OCI-LY7 (cell line): ENCODE measurements at regions not wholly inside any gene's neighbourhood (a gene's known extent, or its start where the extent isn't known, plus 50 kb on each side); places are given as distances from the start of the nearest gene placed in this dataset.

Experiments
- BruUV-seq: library from RNA; stranded (reverse); fragments of 400-500 nt; replicated peaks from 2 replicates; lab custom pipeline; 2021; lab: Mats Ljungman, UMichigan
- CTCF ChIA-PET: fragments of 300-600 bp; sonication (Branson Sonifier 250); formaldehyde crosslinking; loops from one replicate; lab custom pipeline; 2022; ENCODE audit warnings: antibody characterized with exemption; ENCODE audit not compliant: unreplicated experiment; lab: Charles Lee
- POLR2A ChIA-PET: fragments of 300-600 bp; sonication (Branson Sonifier 250); formaldehyde crosslinking; loops from one replicate; lab custom pipeline; 2022; ENCODE audit warnings: antibody characterized with exemption; lab: Charles Lee
- DNase-seq: peaks from one replicate; pipeline ENCODE4 v3.0.0-alpha.2; 2015; ENCODE audit warnings: low spot score
- H2AFZ ChIP-seq: fragments of 200-600 bp; sonication (generic), shearing (Covaris generic); 2 replicates; pipeline ENCODE4 v1.6.1; 2014; ENCODE audit warnings: mild to moderate bottlenecking, antibody characterized with exemption, low read length, moderate library complexity
- H3K27ac ChIP-seq: fragments of 200-600 bp; sonication (generic); 2 replicates; pipeline ENCODE4 v1.5.1; 2014; ENCODE audit warnings: mixed run types, low read depth, mild to moderate bottlenecking, moderate library complexity, low read length, inconsistent platforms; ENCODE audit not compliant: poor library complexity, severe bottlenecking
- H3K36me3 ChIP-seq: fragments of 200-600 bp; sonication (generic); 2 replicates; pipeline ENCODE4 v1.6.1; 2014; ENCODE audit warnings: mild to moderate bottlenecking, antibody characterized with exemption, low read length, moderate library complexity, mixed read lengths; ENCODE audit not compliant: insufficient read depth
- H3K4me1 ChIP-seq: fragments of 200-600 bp; sonication (generic); 2 replicates; pipeline ENCODE4 v1.5.1; 2014; ENCODE audit warnings: mild to moderate bottlenecking, low read length; ENCODE audit not compliant: insufficient read depth, poor library complexity, severe bottlenecking
- H3K4me2 ChIP-seq: fragments of 200-600 bp; sonication (generic); 2 replicates; pipeline ENCODE4 v1.6.1; 2014; ENCODE audit warnings: mild to moderate bottlenecking, low read length
- H3K4me3 ChIP-seq: fragments of 200-600 bp; sonication (generic); 2 replicates; pipeline ENCODE4 v1.5.1; 2014; ENCODE audit warnings: mild to moderate bottlenecking, low read depth, low read length; ENCODE audit not compliant: poor library complexity, severe bottlenecking
- H3K79me2 ChIP-seq: fragments of 200-600 bp; sonication (generic); 2 replicates; pipeline ENCODE4 v1.6.1; 2016; ENCODE audit warnings: low read depth, mild to moderate bottlenecking, low read length, moderate library complexity, mixed read lengths; ENCODE audit not compliant: insufficient read depth
- H3K9me2 ChIP-seq: fragments of 200-600 bp; sonication (generic); 2 replicates; pipeline ENCODE4 v1.6.1; 2016; ENCODE audit warnings: mild to moderate bottlenecking, low read length, mixed read lengths; ENCODE audit not compliant: insufficient read depth
- H3K9me3 ChIP-seq: fragments of 200-600 bp; sonication (generic); 2 replicates; pipeline ENCODE4 v1.6.1; 2014; ENCODE audit warnings: mild to moderate bottlenecking, mixed run types, low read length, mixed read lengths
- H4K20me1 ChIP-seq: fragments of 200-600 bp; sonication (generic); 2 replicates; pipeline ENCODE4 v1.6.1; 2014; ENCODE audit warnings: mild to moderate bottlenecking, antibody characterized with exemption, low read length, moderate library complexity, mixed read lengths; ENCODE audit not compliant: insufficient read depth
- EZH2phosphoT487 ChIP-seq: fragments of 200-600 bp; sonication (generic); IDR thresholded peaks from 2 replicates; pipeline ENCODE4 v1.6.1; 2018; ENCODE audit warnings: low read depth, borderline replicate concordance, mild to moderate bottlenecking, mixed run types, antibody characterized with exemption, low read length, moderate library complexity, mixed read lengths
- intact Hi-C: fragments of 100-400 bp; cut with micrococcal nuclease; formaldehyde crosslinking; loops from one replicate; pipeline ENCODE4 v1.10.0; 2022; ENCODE audit not compliant: unreplicated experiment
- TF ChIP-seq, protein P1 (sequence below): fragments of 200-600 bp; sonication (generic); conservative IDR thresholded peaks from 2 replicates; pipeline ENCODE4 v1.5.1; 2014; ENCODE audit warnings: mild to moderate bottlenecking, antibody characterized with exemption, low read length, moderate library complexity, mixed read lengths

GRCh38 chr4:82215800-82216199, 158.0 kb downstream of the HNRNPD start:
- no peaks in the 10 kb centered on the region for H4K20me1 ChIP-seq
- no peaks in the 10 kb centered on the region for H3K9me3 ChIP-seq
- no peaks in the 10 kb centered on the region for H3K4me1 ChIP-seq
- TF ChIP-seq EZH2phosphoT487, result no peak
- TF ChIP-seq, protein P1, sequence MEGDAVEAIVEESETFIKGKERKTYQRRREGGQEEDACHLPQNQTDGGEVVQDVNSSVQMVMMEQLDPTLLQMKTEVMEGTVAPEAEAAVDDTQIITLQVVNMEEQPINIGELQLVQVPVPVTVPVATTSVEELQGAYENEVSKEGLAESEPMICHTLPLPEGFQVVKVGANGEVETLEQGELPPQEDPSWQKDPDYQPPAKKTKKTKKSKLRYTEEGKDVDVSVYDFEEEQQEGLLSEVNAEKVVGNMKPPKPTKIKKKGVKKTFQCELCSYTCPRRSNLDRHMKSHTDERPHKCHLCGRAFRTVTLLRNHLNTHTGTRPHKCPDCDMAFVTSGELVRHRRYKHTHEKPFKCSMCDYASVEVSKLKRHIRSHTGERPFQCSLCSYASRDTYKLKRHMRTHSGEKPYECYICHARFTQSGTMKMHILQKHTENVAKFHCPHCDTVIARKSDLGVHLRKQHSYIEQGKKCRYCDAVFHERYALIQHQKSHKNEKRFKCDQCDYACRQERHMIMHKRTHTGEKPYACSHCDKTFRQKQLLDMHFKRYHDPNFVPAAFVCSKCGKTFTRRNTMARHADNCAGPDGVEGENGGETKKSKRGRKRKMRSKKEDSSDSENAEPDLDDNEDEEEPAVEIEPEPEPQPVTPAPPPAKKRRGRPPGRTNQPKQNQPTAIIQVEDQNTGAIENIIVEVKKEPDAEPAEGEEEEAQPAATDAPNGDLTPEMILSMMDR, result no peak
- H3K27ac ChIP-seq, result no peak overlapping the region
- CTCF ChIA-PET, result no interaction called here
- intact Hi-C loops, result no loop called here
- H3K4me2 ChIP-seq, result no peak overlapping the region
- H2AFZ ChIP-seq, result no peak overlapping the region
- no peak overlapping the region for H3K4me3 ChIP-seq
- no TSS peak for BruUV-seq
- no peak for DNase-seq
- H3K9me2 ChIP-seq, result no peaks in the 10 kb centered on the region
- no peaks in the 10 kb centered on the region for H3K79me2 ChIP-seq
- no peaks in the 10 kb centered on the region for H3K36me3 ChIP-seq
- POLR2A ChIA-PET, result no interaction called here

DNA sequence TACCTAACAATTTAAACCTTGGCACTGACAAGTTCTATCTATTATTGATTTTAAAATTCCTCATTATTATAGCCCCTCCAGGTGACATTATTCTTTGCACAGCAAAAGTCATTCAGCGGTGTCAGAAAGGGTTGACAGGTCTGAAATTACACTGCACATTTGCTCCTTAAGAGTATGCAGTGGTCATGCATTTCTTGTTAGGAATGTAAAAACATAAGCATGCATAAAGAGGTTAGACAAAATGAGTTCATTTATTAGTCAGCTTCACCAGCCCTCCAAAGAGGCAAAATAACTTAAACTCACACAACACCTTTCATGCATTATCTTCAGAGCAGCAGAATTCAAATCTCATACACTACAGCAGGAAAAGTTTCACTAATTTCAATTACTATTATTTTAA, 158.8 kb downstream of the HNRNPD start:
- H3K79me2 ChIP-seq, result no peaks in the 10 kb centered on the region
- intact Hi-C loops, result no loop called here
- no peak overlapping the region for H3K4me2 ChIP-seq
- no peaks in the 10 kb centered on the region for H4K20me1 ChIP-seq
- ChIA-PET POLR2A (no interaction called here), CTCF (no interaction called here)
- H3K36me3 ChIP-seq, result no peaks in the 10 kb centered on the region
- H2AFZ ChIP-seq, result no peak overlapping the region
- no peak overlapping the region for H3K4me3 ChIP-seq
- no TSS peak for BruUV-seq
- H3K4me1 ChIP-seq, result no peaks in the 10 kb centered on the region
- H3K9me3 ChIP-seq, result no peaks in the 10 kb centered on the region
- no peaks in the 10 kb centered on the region for H3K9me2 ChIP-seq
- no peak overlapping the region for H3K27ac ChIP-seq
- no peak for TF ChIP-seq EZH2phosphoT487
- DNase-seq, result no peak

GRCh38 chr4:82213485-82214417, 160.0 kb downstream of the HNRNPD start:
- H3K9me3 ChIP-seq, result no peaks in the 10 kb centered on the region
- H3K4me3 ChIP-seq, result no peak overlapping the region
- no peak for DNase-seq
- no peaks in the 10 kb centered on the region for H4K20me1 ChIP-seq
- H3K79me2 ChIP-seq, result no peaks in the 10 kb centered on the region
- no peak overlapping the region for H3K27ac ChIP-seq
- intact Hi-C loops, result no loop called here
- H3K4me1 ChIP-seq, result no peaks in the 10 kb centered on the region
- CTCF ChIA-PET, result no interaction called here
- no TSS peak for BruUV-seq
- H3K4me2 ChIP-seq, result no peak overlapping the region
- no peaks in the 10 kb centered on the region for H3K9me2 ChIP-seq
- no peak overlapping the region for H2AFZ ChIP-seq
- POLR2A ChIA-PET, result interaction anchor here (0.6 to 1.0 kb wide), 2 partner anchors 32 to 787 kb away, joined by 3 to 4 read pairs; no protein-coding TSS in a partner anchor
- H3K36me3 ChIP-seq, result no peaks in the 10 kb centered on the region
- TF ChIP-seq, protein P1, result no peak
